ENCODE measurements at regions not wholly inside any gene's neighbourhood (a gene's known extent, or its start where the extent isn't known, plus 50 kb on each side); places are given as distances from the start of the nearest gene placed in this dataset.

GRCh38 chr1:56202796-56203492, 376.4 kb downstream of the PLPP3 start:
- Mint-ChIP-seq H3K4me3 (no peak overlapping the region), H3K36me3 (peaks cover 2 to 3% of the 10 kb centered on the region in 2 donors), H3K27ac (no peak overlapping the region), H3K9me3 (peaks cover 2 to 8% of the 10 kb centered on the region in 2 donors), H3K4me1 (peaks cover 0 to 2% of the 10 kb centered on the region in 2 donors), H3K27me3 (peaks cover 13 to 16% of the 10 kb centered on the region in 2 donors)
- DNase-seq: no peak
- no peak for ATAC-seq (replicated peaks)

GRCh38 chr1:56202186-56202585, 377.2 kb downstream of the PLPP3 start:
- peaks cover 13 to 16% of the 10 kb centered on the region in 2 donors for H3K27me3 Mint-ChIP-seq
- H3K9me3 Mint-ChIP-seq: peaks cover 2 to 8% of the 10 kb centered on the region in 2 donors
- H3K4me1 Mint-ChIP-seq: peaks cover 0 to 2% of the 10 kb centered on the region in 2 donors

GRCh38 chr1:56200896-56201295, 378.5 kb downstream of the PLPP3 start:
- Mint-ChIP-seq H3K4me3 (no peak overlapping the region), H3K36me3 (no peaks in the 10 kb centered on the region), H3K27me3 (peaks cover 5 to 6% of the 10 kb centered on the region in 2 donors), H3K9me3 (no peaks in the 10 kb centered on the region), H3K27ac (no peak overlapping the region), H3K4me1 (peaks cover 0 to 2% of the 10 kb centered on the region in 2 donors)
- ATAC-seq (replicated peaks) (no peak), DNase-seq (no peak)

More at GRCh38 chr1:56202186-56202585, 377.2 kb downstream of the PLPP3 start:
- DNase-seq: no peak
- Mint-ChIP-seq H3K4me3 (no peak overlapping the region), H3K36me3 (peaks cover 2 to 3% of the 10 kb centered on the region in 2 donors), H3K27ac (no peak overlapping the region)
- no peak for ATAC-seq (replicated peaks)

GRCh38 chr1:56200442-56200841, 378.9 kb downstream of the PLPP3 start:
- Mint-ChIP-seq H3K36me3 (no peaks in the 10 kb centered on the region), H3K27me3 (peaks cover 5% of the 10 kb centered on the region in 2 donors), H3K4me1 (peaks cover 0 to 2% of the 10 kb centered on the region in 2 donors), H3K4me3 (no peak overlapping the region), H3K27ac (no peak overlapping the region), H3K9me3 (no peaks in the 10 kb centered on the region)
- DNase-seq (no peak), ATAC-seq (replicated peaks) (no peak)

GRCh38 chr1:56199956-56200355, 379.4 kb downstream of the PLPP3 start:
- H3K27ac Mint-ChIP-seq: no peak overlapping the region

GRCh38 chr1:56199061-56199460, 380.3 kb downstream of the PLPP3 start:
- DNase-seq (no peak), ATAC-seq (replicated peaks) (no peak)
- Mint-ChIP-seq H3K27ac (no peak overlapping the region), H3K4me3 (no peak overlapping the region), H3K4me1 (peaks cover 0 to 2% of the 10 kb centered on the region in 2 donors), H3K27me3 (peaks cover 4 to 5% of the 10 kb centered on the region in 2 donors), H3K9me3 (no peaks in the 10 kb centered on the region), H3K36me3 (no peaks in the 10 kb centered on the region)

More at GRCh38 chr1:56199956-56200355, 379.4 kb downstream of the PLPP3 start:
- ATAC-seq (replicated peaks): no peak
- Mint-ChIP-seq H3K9me3 (no peaks in the 10 kb centered on the region), H3K36me3 (no peaks in the 10 kb centered on the region), H3K27me3 (peaks cover 4 to 5% of the 10 kb centered on the region in 2 donors), H3K4me3 (no peak overlapping the region), H3K4me1 (peaks cover 0 to 2% of the 10 kb centered on the region in 2 donors)
- no peak for DNase-seq

- ATAC-seq (replicated peaks): no peak
- Mint-ChIP-seq H3K27ac (no peak overlapping the region), H3K4me1 (peaks cover 0 to under 1% of the 10 kb centered on the region in 2 donors), H3K27me3 (peaks cover 4 to 5% of the 10 kb centered on the region in 2 donors), H3K4me3 (no peak overlapping the region), H3K36me3 (no peaks in the 10 kb centered on the region), H3K9me3 (no peaks in the 10 kb centered on the region)
- no peak for DNase-seq
Measured at GRCh38 chr1:56197946-56198345, 381.4 kb downstream of the PLPP3 start.

- Mint-ChIP-seq H3K27me3 (peaks cover 4 to 5% of the 10 kb centered on the region in 2 donors), H3K4me1 (no peaks in the 10 kb centered on the region), H3K4me3 (no peak overlapping the region), H3K9me3 (no peaks in the 10 kb centered on the region), H3K36me3 (no peaks in the 10 kb centered on the region), H3K27ac (no peak overlapping the region)
- ATAC-seq (replicated peaks): no peak
- DNase-seq: no peak
Measured at GRCh38 chr1:56196839-56197238, 382.5 kb downstream of the PLPP3 start.

GRCh38 chr1:56194701-56195300, 384.6 kb downstream of the PLPP3 start:
- DNase-seq: no peak
- Mint-ChIP-seq H3K9me3 (no peaks in the 10 kb centered on the region), H3K4me1 (no peaks in the 10 kb centered on the region), H3K27ac (no peak overlapping the region), H3K4me3 (no peak overlapping the region), H3K27me3 (peaks cover 4 to 5% of the 10 kb centered on the region in 2 donors), H3K36me3 (no peaks in the 10 kb centered on the region)
- no peak for ATAC-seq (replicated peaks)

- Mint-ChIP-seq H3K9me3 (no peaks in the 10 kb centered on the region), H3K27me3 (peaks cover 4 to 5% of the 10 kb centered on the region in 2 donors), H3K36me3 (no peaks in the 10 kb centered on the region), H3K4me1 (no peaks in the 10 kb centered on the region), H3K27ac (no peak overlapping the region), H3K4me3 (no peak overlapping the region)
- DNase-seq: no peak
- ATAC-seq (replicated peaks): no peak
Measured at GRCh38 chr1:56193656-56194055, 385.7 kb downstream of the PLPP3 start.

GRCh38 chr1:56191369-56191768, 388.0 kb downstream of the PLPP3 start:
- H3K27me3 Mint-ChIP-seq: peaks cover 4 to 5% of the 10 kb centered on the region in 2 donors
- no peaks in the 10 kb centered on the region for H3K9me3 Mint-ChIP-seq
- H3K4me1 Mint-ChIP-seq: no peaks in the 10 kb centered on the region
- no peak overlapping the region for H3K27ac Mint-ChIP-seq
- H3K4me3 Mint-ChIP-seq: no peak overlapping the region
- no peak for ATAC-seq (replicated peaks)
- H3K36me3 Mint-ChIP-seq: no peaks in the 10 kb centered on the region
- DNase-seq: no peak

GRCh38 chr1:56190806-56191365, 388.5 kb downstream of the PLPP3 start:
- Mint-ChIP-seq H3K36me3 (no peaks in the 10 kb centered on the region), H3K27me3 (peaks cover 4% of the 10 kb centered on the region in 2 donors), H3K4me1 (no peaks in the 10 kb centered on the region), H3K27ac (no peak overlapping the region), H3K9me3 (no peaks in the 10 kb centered on the region), H3K4me3 (no peak overlapping the region)
- ATAC-seq (replicated peaks) (no peak), DNase-seq (no peak)

- no peaks in the 10 kb centered on the region for H3K9me3 Mint-ChIP-seq
- no peaks in the 10 kb centered on the region for H3K27me3 Mint-ChIP-seq
- H3K27ac Mint-ChIP-seq: no peak overlapping the region
- no peak for DNase-seq
- ATAC-seq (replicated peaks): no peak
- H3K4me1 Mint-ChIP-seq: no peaks in the 10 kb centered on the region
- H3K36me3 Mint-ChIP-seq: no peaks in the 10 kb centered on the region
- no peak overlapping the region for H3K4me3 Mint-ChIP-seq
Measured at GRCh38 chr1:56189946-56190805, 389.2 kb downstream of the PLPP3 start.

- Mint-ChIP-seq H3K27ac (no peak overlapping the region), H3K36me3 (no peaks in the 10 kb centered on the region), H3K27me3 (no peaks in the 10 kb centered on the region), H3K4me1 (no peaks in the 10 kb centered on the region), H3K4me3 (no peak overlapping the region), H3K9me3 (no peaks in the 10 kb centered on the region)
- no peak for DNase-seq
- ATAC-seq (replicated peaks): no peak
Measured at GRCh38 chr1:56189454-56189853, 389.9 kb downstream of the PLPP3 start.
